Activated naive CD4-positive, alpha-beta T cell treated with anti-CD3 and anti-CD28 coated beads, Interleukin-2, amount 50 U/mL, for 16 hours (primary cell): ENCODE measurements at regions not wholly inside any gene's neighbourhood (a gene's known extent, or its start where the extent isn't known, plus 50 kb on each side); places are given as distances from the start of the nearest gene placed in this dataset.

Experiments
- DNase-seq: peaks from one replicate; pipeline ENCODE4 v3.0.0-alpha.2; 2020

- no peak for DNase-seq
These were observed 625.4 kb downstream of the ZPLD1 start for GRCh38 chr3:103060242-103060641.

GRCh38 chr3:103067963-103068362 lies 633.1 kb downstream of the ZPLD1 start:
- no peak for DNase-seq

- no peak for DNase-seq
These were observed 640.5 kb downstream of the ZPLD1 start for GRCh38 chr3:103075282-103075681.

- DNase-seq, result no peak
These were observed 643.1 kb downstream of the ZPLD1 start for GRCh38 chr3:103077910-103078309.

- no peak for DNase-seq
These were observed 647.7 kb downstream of the ZPLD1 start for GRCh38 chr3:103082501-103082900.

- no peak for DNase-seq
These were observed 649.2 kb downstream of the ZPLD1 start for GRCh38 chr3:103083848-103084631.

GRCh38 chr3:103085465-103085864 lies 650.6 kb downstream of the ZPLD1 start:
- DNase-seq, result no peak

GRCh38 chr3:103089758-103090157 lies 654.9 kb downstream of the ZPLD1 start:
- DNase-seq, result no peak

- DNase-seq, result no peak
These were observed 670.4 kb downstream of the ZPLD1 start for GRCh38 chr3:103105206-103105605.

- DNase-seq, result no peak
These were observed 677.5 kb downstream of the ZPLD1 start for GRCh38 chr3:103112273-103112672.

GRCh38 chr3:103126115-103126514 lies 691.3 kb downstream of the ZPLD1 start:
- no peak for DNase-seq

GRCh38 chr3:103127098-103127630 lies 692.3 kb downstream of the ZPLD1 start:
- DNase-seq, result no peak

GRCh38 chr3:103127737-103128136 lies 692.9 kb downstream of the ZPLD1 start:
- no peak for DNase-seq

GRCh38 chr3:103134023-103134724 lies 699.4 kb downstream of the ZPLD1 start:
- DNase-seq, result no peak

GRCh38 chr3:103136621-103137020 lies 701.8 kb downstream of the ZPLD1 start:
- DNase-seq, result no peak

- DNase-seq, result no peak
These were observed 703.0 kb downstream of the ZPLD1 start for GRCh38 chr3:103137830-103138229.

GRCh38 chr3:103158183-103158582 lies 723.4 kb downstream of the ZPLD1 start:
- no peak for DNase-seq

- no peak for DNase-seq
These were observed 732.1 kb downstream of the ZPLD1 start for GRCh38 chr3:103166890-103167289.

GRCh38 chr3:103167850-103168249 lies 733.0 kb downstream of the ZPLD1 start:
- no peak for DNase-seq

GRCh38 chr3:103169289-103169688 lies 734.5 kb downstream of the ZPLD1 start:
- no peak for DNase-seq

- DNase-seq, result no peak
These were observed 735.8 kb downstream of the ZPLD1 start for GRCh38 chr3:103170651-103171050.

GRCh38 chr3:103173940-103174339 lies 739.1 kb downstream of the ZPLD1 start:
- no peak for DNase-seq

- no peak for DNase-seq
These were observed 746.3 kb downstream of the ZPLD1 start for GRCh38 chr3:103181160-103181559.

GRCh38 chr3:103184772-103185171 lies 750.0 kb downstream of the ZPLD1 start:
- no peak for DNase-seq
